Femur (tissue), 1 donor: ENCODE measurements at regions not wholly inside any gene's neighbourhood (a gene's known extent, or its start where the extent isn't known, plus 50 kb on each side); places are given as distances from the start of the nearest gene placed in this dataset.
"Not testable (repeated sequence)": the region's sequence is repeated elsewhere in the genome, so short reads cannot be mapped to it uniquely, and the experiment has no call there.

Experiments
- DNase-seq: peaks from one replicate; pipeline ENCODE4 v3.0.0-alpha.2; 2017

- no peak for DNase-seq
These were observed 78.0 kb downstream of the SEC16B start for GRCh38 chr1:177891809-177892208.

DNA sequence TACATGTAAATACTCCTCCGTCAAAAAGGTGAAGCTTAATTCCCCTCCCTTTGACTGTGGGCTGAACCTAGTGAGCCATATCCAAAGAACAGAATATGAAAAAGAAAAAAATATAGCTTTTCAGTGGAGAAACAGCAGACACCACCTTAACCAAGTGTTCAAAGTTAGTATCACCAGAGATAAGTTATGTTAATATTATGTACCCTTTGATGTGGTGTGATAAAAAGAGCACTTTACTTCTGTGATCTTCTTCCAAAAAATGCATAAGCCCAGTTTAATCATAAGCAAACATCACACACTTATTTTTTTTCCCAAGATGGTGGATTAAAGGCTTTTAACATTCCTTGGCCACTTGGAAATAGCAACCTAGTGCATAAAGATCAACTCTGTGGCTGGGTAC, 79.4 kb downstream of the SEC16B start:
- DNase-seq = no peak

- no peak for DNase-seq
These were observed 85.3 kb downstream of the SEC16B start for GRCh38 chr1:177884479-177885021.

DNA sequence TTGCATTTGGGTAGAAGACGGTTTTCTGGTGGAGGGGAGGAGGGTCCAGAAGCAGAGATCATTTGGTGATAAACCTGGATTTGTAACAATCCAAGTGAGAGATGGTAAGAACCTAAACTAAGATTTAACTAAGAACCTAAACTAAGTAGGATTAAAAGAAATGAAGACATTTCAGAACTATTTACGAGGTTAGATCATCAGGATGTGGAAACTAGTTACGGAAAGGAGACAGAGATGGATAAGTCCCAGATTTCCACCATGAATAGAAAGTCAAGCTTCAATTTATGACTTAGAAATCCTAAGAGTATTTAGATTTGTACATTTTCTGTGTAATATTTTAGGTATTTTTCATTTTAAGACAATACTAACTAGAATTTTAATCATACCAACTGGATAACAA, 86.3 kb downstream of the SEC16B start:
- DNase-seq = no peak

DNA sequence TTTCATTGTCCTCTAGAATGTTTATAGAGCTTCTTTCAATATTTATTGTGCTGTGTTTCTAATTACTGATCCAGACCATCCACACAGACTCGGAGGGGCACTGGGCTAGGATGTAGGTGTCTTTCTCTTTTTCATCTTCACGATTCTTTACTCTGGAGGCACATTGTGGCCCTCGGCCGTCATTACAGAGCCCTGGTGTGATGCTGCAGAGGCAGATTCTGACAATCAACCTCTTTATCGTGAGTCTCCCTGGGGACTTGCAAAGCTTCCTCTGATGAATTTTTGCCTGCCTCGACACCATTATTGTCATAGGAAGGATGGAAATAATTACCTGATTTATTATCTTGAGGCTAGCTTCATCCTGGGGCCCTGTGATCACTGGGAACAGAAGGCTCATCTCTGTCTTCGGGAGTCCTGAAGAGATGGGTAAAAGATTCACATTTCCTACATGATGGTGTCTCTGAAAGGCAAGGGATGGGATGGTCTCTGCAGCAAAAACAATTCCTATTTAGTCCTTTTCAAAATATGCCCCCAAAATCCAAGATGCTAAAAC, 89.4 kb downstream of the SEC16B start:
- no peak for DNase-seq

- DNase-seq = no peak
These were observed 92.8 kb downstream of the SEC16B start for GRCh38 chr1:177877086-177877485.

DNA sequence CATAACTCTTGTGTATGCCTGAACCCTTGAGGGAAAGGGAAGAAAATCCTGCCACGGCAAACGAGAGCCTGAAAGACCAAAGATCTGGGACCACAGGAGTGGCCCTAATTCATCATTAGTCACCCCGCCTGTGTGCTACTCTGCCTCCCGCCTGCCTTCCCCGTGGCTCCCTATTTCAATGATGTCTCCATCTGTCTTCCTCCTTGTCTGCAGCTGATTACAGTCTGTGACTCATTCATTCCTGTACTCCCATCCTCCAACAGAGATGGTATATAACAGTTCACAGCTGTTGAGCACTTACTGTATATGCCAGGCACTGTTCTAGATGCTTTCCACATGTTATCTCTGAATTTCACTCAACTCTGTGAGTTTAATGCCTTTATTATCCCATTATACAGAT, 96.6 kb downstream of the SEC16B start:
- DNase-seq = no peak

DNA sequence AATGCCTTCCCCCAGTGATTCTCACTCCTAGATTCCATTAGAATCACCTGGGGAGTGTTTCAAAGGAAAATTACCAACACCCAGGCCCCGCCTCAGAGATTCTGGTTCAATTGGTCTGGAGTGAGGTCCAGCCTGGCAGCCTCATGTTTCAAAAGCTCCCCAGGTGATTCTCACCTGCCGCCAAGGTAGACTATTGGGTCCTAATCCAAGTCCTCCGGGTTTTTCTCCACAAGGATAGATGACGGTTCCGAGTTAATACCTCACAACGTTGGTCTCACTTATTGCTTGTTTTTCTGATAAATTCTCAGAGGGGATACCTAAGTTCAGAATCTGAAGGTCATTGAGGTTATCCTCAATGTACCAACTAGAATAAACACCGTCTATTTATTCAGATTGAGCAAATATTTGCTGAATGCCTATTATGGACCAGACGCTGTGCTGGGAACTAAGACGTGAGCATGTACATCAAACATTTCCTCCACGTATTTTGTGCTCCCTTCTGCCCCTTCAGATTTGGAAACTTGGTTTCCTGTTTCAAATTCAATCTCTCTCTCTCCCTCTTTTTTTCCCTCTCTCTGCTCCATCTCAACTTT, 97.5 kb downstream of the SEC16B start:
- DNase-seq = no peak

GRCh38 chr1:177871613-177872307, 98.1 kb downstream of the SEC16B start:
- no peak for DNase-seq

GRCh38 chr1:177869586-177869985, 100.3 kb downstream of the SEC16B start:
- DNase-seq = no peak

DNA sequence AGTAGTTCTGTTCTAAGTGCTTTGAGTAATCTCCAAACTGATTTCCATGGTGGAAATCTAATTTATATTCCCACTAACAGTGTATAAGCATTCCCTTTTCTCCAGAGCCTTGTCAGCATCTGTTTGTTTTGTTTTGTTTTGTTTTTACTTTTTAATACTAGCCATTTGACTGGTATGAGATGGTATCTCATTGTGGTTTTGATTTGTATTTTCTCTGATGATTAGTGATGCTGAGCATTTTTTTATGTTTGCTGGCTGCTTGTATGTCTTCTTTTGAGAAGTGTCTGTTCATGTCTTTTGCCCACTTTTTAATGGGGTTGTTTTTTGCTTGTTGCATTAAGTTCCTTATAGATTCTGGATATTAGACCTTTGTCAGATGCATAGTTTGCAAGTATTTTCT, 100.8 kb downstream of the SEC16B start:
- DNase-seq = not testable (repeated sequence)

- no peak for DNase-seq
These were observed 104.1 kb downstream of the SEC16B start for GRCh38 chr1:177865807-177866206.

GRCh38 chr1:177864538-177865305, 105.1 kb downstream of the SEC16B start:
- DNase-seq = no peak

GRCh38 chr1:177863796-177864195, 106.1 kb downstream of the SEC16B start:
- DNase-seq = no peak

GRCh38 chr1:177862916-177863315, 106.9 kb downstream of the SEC16B start:
- no peak for DNase-seq

DNA sequence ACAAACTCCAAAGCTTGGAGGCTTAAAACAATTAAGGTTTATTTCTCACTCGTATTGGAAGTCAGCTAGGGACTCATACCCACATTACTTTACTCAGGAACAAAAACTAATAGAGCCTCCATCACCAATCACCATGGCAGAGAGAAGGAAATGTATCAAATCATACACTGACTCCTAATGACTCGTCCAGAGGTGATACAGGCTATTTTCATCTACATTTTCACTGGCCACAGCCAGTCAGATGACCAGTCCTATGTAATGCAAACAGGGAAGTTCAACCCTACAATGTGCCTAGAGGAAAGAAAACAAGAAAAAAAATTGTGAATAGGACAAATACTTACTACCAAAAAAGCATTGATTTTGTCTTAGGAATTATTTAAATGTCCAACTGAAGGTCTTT, 110.3 kb downstream of the SEC16B start:
- no peak for DNase-seq

DNA sequence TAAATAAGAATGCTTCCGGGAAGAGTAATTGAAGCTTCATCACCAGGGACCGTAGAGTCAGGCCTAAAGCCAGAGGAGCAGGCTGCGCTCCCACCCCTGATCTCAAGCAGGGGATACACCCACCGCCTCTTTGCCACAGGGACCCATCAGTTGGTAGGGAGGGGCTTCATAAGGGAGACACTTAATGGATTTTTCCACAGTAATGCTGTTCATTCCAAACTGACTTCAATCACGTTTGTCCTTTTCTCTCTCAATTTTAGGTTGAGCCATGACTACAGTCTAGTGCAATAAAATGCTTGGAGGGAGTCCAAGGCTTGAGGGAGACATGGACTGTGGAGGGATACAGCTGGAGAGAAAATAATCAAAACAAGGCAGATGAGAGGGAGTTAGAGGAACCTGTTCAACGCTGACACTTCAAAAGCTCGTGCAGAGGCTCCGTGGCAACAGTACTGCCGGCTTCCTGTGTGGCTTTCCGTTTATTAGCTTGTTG, 111.5 kb downstream of the SEC16B start:
- DNase-seq = peak; percentile 65

DNA sequence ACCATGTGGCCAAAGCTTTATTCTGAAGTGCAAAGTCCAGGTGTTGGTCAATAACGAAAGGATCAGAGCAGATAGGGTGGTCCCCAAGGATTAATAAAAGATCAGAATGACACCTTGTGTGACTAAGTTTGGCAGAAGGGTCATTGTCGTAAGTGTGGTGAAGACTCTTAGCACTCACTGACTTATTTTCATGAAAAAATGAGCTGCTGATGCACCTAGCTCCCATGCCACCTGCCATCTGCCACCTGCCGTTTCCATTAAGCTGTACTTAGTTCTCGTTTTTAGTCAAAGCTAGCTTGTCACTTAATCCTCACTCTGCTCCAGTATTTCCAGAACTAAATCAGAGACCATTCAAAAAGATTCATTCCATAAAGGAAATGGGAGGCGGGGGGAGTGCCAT, 112.6 kb downstream of the SEC16B start:
- no peak for DNase-seq

DNA sequence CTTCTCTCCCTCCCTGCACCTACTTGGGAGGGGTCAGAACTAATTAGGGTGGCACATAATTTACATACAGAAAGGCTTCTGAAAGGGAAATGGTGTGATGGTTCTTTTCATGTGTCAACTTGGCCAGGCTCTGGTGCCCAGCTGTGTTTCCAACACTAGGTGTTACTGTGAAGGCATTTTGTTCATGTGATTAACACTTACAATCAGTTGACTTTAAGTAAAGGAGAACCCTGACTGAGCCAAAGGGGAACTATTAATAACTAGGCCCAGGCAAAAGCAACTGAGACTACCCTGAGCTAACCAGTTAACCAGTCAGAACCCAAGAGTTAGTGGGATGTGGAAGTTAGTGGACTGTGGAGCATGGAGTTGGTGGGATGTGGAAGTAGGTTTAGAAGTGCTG, 114.9 kb downstream of the SEC16B start:
- no peak for DNase-seq

- no peak for DNase-seq
These were observed 120.1 kb downstream of the SEC16B start for GRCh38 chr1:177849579-177850290.

- DNase-seq = no peak
These were observed 120.7 kb downstream of the SEC16B start for GRCh38 chr1:177849130-177849529.

DNA sequence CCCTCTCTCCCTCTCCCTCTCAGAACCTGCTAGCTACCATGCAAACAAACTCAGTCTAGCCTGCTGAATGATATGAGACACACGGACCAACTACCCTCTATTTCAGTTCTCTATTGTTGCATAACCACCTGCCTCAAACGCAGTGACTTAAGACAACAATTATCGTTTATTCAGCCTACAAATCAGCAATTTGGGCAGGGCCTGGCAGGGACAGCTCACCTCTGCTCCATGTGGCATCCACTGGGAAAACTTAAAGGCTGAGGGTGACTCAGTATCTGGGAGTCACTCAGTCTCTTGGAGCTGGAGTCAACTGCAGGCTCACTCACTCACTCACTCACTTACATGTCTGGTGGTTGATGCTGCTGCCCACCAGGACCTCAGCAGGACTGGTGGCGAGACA, 121.3 kb downstream of the SEC16B start:
- no peak for DNase-seq

DNA sequence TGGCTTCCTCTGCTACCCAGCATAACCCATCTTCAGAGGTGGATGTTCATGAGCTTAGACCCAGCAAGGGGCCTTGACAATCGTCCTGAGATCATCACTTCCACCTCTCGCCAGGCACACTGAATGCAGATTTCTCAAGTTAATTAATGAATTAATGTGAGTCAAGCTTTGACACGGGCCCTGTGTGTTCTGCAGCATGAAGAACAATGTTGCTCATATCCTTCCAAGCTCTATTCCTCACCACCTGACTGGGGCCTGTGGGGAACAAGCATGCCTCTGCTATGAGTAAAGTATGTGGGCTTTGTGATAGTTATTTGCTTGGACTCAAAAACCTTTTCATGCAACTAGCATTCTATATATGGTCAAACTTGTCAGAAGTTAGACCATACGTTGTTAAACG, 122.0 kb downstream of the SEC16B start:
- DNase-seq = no peak
